ENCODE measurements at regions not wholly inside any gene's neighbourhood (a gene's known extent, or its start where the extent isn't known, plus 50 kb on each side); places are given as distances from the start of the nearest gene placed in this dataset.
"Not testable (repeated sequence)": the region's sequence is repeated elsewhere in the genome, so short reads cannot be mapped to it uniquely, and the experiment has no call there.

- Histone ChIP-seq H3K4me3 (replicated peaks; ENCODE audit: low read depth, low read length) (no peak overlapping the region), H3K36me3 (ENCODE audit: control insufficient read depth, insufficient read depth, low read length) (no peaks in the 10 kb centered on the region), H3K27me3 (replicated peaks; ENCODE audit: control insufficient read depth, insufficient read depth, low read length) (no peaks in the 10 kb centered on the region)
- no peak for TF ChIP-seq CTCF (IDR thresholded peaks at IDR 0.05; ENCODE audit: insufficient read depth, low read length, poor library complexity, severe bottlenecking)
- no peak for DNase-seq (ENCODE audit: extremely low read depth, insufficient read length)
Measured at GRCh38 chr12:25319233-25319984, 68.7 kb upstream of the KRAS start.

DNA sequence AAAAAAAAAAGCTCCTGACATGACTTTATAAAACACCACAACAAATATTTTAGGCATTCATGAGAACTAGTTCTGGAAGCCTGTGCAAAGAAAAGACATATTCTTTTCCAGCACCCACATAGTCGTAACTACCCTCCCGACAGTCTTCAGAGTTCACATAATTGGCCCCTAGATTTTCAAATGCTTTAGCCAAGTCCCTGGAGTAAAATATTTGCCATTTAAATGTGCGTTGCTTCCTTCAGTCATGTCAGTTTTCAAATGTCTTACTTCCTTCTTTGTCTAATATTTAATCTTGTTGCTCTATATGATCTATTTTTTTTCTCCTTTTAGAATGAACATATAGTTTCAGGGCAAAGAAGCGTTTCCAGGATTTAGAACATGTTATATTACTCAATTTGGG lies 66.8 kb upstream of the KRAS start:
- no peak for TF ChIP-seq CTCF (IDR thresholded peaks at IDR 0.05; ENCODE audit: insufficient read depth, low read length, poor library complexity, severe bottlenecking)
- Histone ChIP-seq H3K27me3 (replicated peaks; ENCODE audit: control insufficient read depth, insufficient read depth, low read length) (no peaks in the 10 kb centered on the region), H3K4me3 (replicated peaks; ENCODE audit: low read depth, low read length) (no peak overlapping the region), H3K36me3 (ENCODE audit: control insufficient read depth, insufficient read depth, low read length) (no peaks in the 10 kb centered on the region)
- DNase-seq (ENCODE audit: extremely low read depth, insufficient read length), result no peak

DNA sequence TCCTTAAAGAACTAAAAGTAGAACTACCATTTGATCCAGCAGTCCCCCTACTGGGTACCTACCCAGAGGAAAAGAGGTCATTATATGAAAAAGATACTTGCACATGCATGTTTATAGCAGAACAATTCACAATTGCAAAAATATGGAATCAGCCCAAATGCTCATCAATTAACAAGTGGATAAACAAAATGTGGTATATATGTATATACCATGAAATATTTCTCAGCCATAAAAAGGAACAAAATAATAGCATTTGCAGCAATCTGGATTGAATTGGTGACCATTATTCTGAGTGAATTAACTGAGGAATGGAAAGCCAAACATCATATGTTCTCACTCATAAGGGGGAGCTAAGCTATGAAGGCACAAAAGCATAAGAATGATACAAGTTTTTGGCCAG lies 64.7 kb upstream of the KRAS start:
- no peak for DNase-seq (ENCODE audit: extremely low read depth, insufficient read length)
- TF ChIP-seq CTCF (IDR thresholded peaks at IDR 0.05; ENCODE audit: insufficient read depth, low read length, poor library complexity, severe bottlenecking), result no peak

GRCh38 chr12:25313266-25313990 lies 62.7 kb upstream of the KRAS start:
- H3K27me3 ChIP-seq (replicated peaks; ENCODE audit: control insufficient read depth, insufficient read depth, low read length); H3K36me3 ChIP-seq (ENCODE audit: control insufficient read depth, insufficient read depth, low read length); H3K4me3 ChIP-seq (replicated peaks; ENCODE audit: low read depth, low read length); DNase-seq (ENCODE audit: extremely low read depth, insufficient read length): not testable (repeated sequence)

More for the DNA sequence above, 64.7 kb upstream of the KRAS start:
- H3K27me3 ChIP-seq (replicated peaks; ENCODE audit: control insufficient read depth, insufficient read depth, low read length), result no peaks in the 10 kb centered on the region
- H3K4me3 ChIP-seq (replicated peaks; ENCODE audit: low read depth, low read length), result no peak overlapping the region
- no peaks in the 10 kb centered on the region for H3K36me3 ChIP-seq (ENCODE audit: control insufficient read depth, insufficient read depth, low read length)

GRCh38 chr12:25311506-25311905 lies 60.8 kb upstream of the KRAS start:
- no peaks in the 10 kb centered on the region for H3K27me3 ChIP-seq (replicated peaks; ENCODE audit: control insufficient read depth, insufficient read depth, low read length)
- H3K36me3 ChIP-seq (ENCODE audit: control insufficient read depth, insufficient read depth, low read length), result no peaks in the 10 kb centered on the region
- TF ChIP-seq CTCF (IDR thresholded peaks at IDR 0.05; ENCODE audit: insufficient read depth, low read length, poor library complexity, severe bottlenecking), result no peak
- H3K4me3 ChIP-seq (replicated peaks; ENCODE audit: low read depth, low read length), result no peak overlapping the region
- no peak for DNase-seq (ENCODE audit: extremely low read depth, insufficient read length)

GRCh38 chr12:25310071-25310470 lies 59.3 kb upstream of the KRAS start:
- DNase-seq (ENCODE audit: extremely low read depth, insufficient read length); H3K27me3 ChIP-seq (replicated peaks; ENCODE audit: control insufficient read depth, insufficient read depth, low read length); H3K36me3 ChIP-seq (ENCODE audit: control insufficient read depth, insufficient read depth, low read length): not testable (repeated sequence)

More at GRCh38 chr12:25310071-25310470, 59.3 kb upstream of the KRAS start:
- not testable (repeated sequence) for H3K4me3 ChIP-seq (replicated peaks; ENCODE audit: low read depth, low read length)
